A673 (cell line): ENCODE measurements at regions not wholly inside any gene's neighbourhood (a gene's known extent, or its start where the extent isn't known, plus 50 kb on each side); places are given as distances from the start of the nearest gene placed in this dataset.

Source experiments
- EZH2 ChIP-seq: fragments of 200-600 bp; sonication (generic); IDR thresholded peaks from 2 replicates; pipeline ENCODE4 v1.6.1; 2017; ENCODE audit warnings: borderline replicate concordance, low read depth, mild to moderate bottlenecking, mixed read lengths, antibody characterized with exemption, low read length; ENCODE audit not compliant: poor library complexity, severe bottlenecking
- TF ChIP-seq, protein P1 (sequence below): fragments of 300-800, 200-600 bp; sonication (generic); conservative IDR thresholded peaks from 2 replicates; pipeline ENCODE4 v1.5.1; 2017; ENCODE audit warnings: low read depth, mild to moderate bottlenecking, antibody characterized with exemption, low read length, moderate library complexity, mixed read lengths

DNA sequence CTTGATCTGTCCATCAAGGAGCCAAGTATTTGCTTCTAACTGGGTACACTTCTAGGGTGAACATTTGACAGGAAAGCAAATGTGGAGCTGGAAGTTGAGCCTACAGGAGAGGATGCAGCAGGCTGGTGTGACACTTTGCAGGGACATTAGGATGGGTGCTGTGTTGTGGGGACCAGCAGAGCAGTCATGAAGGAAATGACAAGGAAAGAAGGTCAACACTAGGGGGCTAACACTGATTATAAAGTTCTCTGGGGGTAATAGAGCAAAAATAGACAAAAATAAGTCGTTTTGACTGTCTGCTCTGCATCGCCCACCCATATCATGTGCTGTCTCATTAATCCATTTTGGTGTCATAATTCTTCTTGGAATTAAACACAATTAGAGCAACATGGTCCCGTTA, 652.4 kb downstream of the STK39 start:
- TF ChIP-seq, protein P1, sequence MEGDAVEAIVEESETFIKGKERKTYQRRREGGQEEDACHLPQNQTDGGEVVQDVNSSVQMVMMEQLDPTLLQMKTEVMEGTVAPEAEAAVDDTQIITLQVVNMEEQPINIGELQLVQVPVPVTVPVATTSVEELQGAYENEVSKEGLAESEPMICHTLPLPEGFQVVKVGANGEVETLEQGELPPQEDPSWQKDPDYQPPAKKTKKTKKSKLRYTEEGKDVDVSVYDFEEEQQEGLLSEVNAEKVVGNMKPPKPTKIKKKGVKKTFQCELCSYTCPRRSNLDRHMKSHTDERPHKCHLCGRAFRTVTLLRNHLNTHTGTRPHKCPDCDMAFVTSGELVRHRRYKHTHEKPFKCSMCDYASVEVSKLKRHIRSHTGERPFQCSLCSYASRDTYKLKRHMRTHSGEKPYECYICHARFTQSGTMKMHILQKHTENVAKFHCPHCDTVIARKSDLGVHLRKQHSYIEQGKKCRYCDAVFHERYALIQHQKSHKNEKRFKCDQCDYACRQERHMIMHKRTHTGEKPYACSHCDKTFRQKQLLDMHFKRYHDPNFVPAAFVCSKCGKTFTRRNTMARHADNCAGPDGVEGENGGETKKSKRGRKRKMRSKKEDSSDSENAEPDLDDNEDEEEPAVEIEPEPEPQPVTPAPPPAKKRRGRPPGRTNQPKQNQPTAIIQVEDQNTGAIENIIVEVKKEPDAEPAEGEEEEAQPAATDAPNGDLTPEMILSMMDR = no peak
- no peak for TF ChIP-seq EZH2
